IPS DF 19.7 (cell line): ENCODE measurements at regions not wholly inside any gene's neighbourhood (a gene's known extent, or its start where the extent isn't known, plus 50 kb on each side); places are given as distances from the start of the nearest gene placed in this dataset.

ENCODE experiments used
- DNase-seq: peaks from one replicate; pipeline ENCODE4 v3.0.0-alpha.2; 2013; ENCODE audit warnings: low read depth, low spot score

GRCh38 chr6:56767892-56768531 lies 125.3 kb upstream of the DST start:
- DNase-seq: no peak

- no peak for DNase-seq
These were observed 124.7 kb upstream of the DST start for GRCh38 chr6:56767435-56767834.

GRCh38 chr6:56766806-56767178 lies 124.1 kb upstream of the DST start:
- DNase-seq: no peak

GRCh38 chr6:56766139-56766805 lies 123.6 kb upstream of the DST start:
- DNase-seq: no peak

- no peak for DNase-seq
These were observed 122.8 kb upstream of the DST start for GRCh38 chr6:56765494-56765893.

- DNase-seq: no peak
These were observed 121.4 kb upstream of the DST start for GRCh38 chr6:56764081-56764566.

- no peak for DNase-seq
These were observed 119.0 kb upstream of the DST start for GRCh38 chr6:56761651-56762050.

GRCh38 chr6:56760842-56761241 lies 118.2 kb upstream of the DST start:
- DNase-seq: no peak

GRCh38 chr6:56759521-56759920 lies 116.8 kb upstream of the DST start:
- no peak for DNase-seq

GRCh38 chr6:56758553-56758952 lies 115.9 kb upstream of the DST start:
- no peak for DNase-seq

- DNase-seq: no peak
These were observed 115.4 kb upstream of the DST start for GRCh38 chr6:56758120-56758519.

GRCh38 chr6:56757588-56757984 lies 114.9 kb upstream of the DST start:
- DNase-seq: no peak

- DNase-seq: no peak
These were observed 114.3 kb upstream of the DST start for GRCh38 chr6:56756791-56757587.

- no peak for DNase-seq
These were observed 113.6 kb upstream of the DST start for GRCh38 chr6:56756219-56756789.

- no peak for DNase-seq
These were observed 112.4 kb upstream of the DST start for GRCh38 chr6:56755040-56755439.

GRCh38 chr6:56753811-56754210 lies 111.1 kb upstream of the DST start:
- no peak for DNase-seq

GRCh38 chr6:56752534-56752933 lies 109.8 kb upstream of the DST start:
- DNase-seq: no peak

GRCh38 chr6:56752009-56752408 lies 109.3 kb upstream of the DST start:
- no peak for DNase-seq

- no peak for DNase-seq
These were observed 108.9 kb upstream of the DST start for GRCh38 chr6:56751604-56752003.

GRCh38 chr6:56750686-56751085 lies 108.0 kb upstream of the DST start:
- no peak for DNase-seq

- no peak for DNase-seq
These were observed 107.0 kb upstream of the DST start for GRCh38 chr6:56749632-56750151.
